SK-N-MC (cell line): ENCODE measurements at regions not wholly inside any gene's neighbourhood (a gene's known extent, or its start where the extent isn't known, plus 50 kb on each side); places are given as distances from the start of the nearest gene placed in this dataset.

Source experiments
- DNase-seq: peaks from one replicate; pipeline ENCODE4 v3.0.0-alpha.2; 2011; ENCODE audit warnings: low read depth, low spot score
- H3K27ac ChIP-seq: fragments of 200-600 bp; sonication (generic); 2 replicates; pipeline ENCODE4 v1.5.1; 2016; ENCODE audit warnings: mixed run types
- H3K36me3 ChIP-seq: fragments of 200-600 bp; sonication (generic); 2 replicates; pipeline ENCODE4 v1.6.1; 2017; ENCODE audit warnings: antibody characterized with exemption, low read length, mixed read lengths; ENCODE audit not compliant: insufficient read depth
- H3K4me3 ChIP-seq: fragments of 200-600 bp; sonication (generic); 2 replicates; pipeline ENCODE4 v1.5.1; 2016
- H3K9ac ChIP-seq: fragments of 200-600 bp; sonication (generic); 2 replicates; pipeline ENCODE4 v1.8.0; 2017; ENCODE audit warnings: mixed run types, mixed read lengths; ENCODE audit not compliant: insufficient read length
- H3K9me3 ChIP-seq: fragments of 200-600 bp; sonication (generic); 2 replicates; pipeline ENCODE4 v1.6.1; 2017; ENCODE audit warnings: low read depth, mild to moderate bottlenecking, antibody characterized with exemption, low read length, moderate library complexity, mixed read lengths
- EZH2 ChIP-seq: fragments of 200-600 bp; sonication (generic); IDR thresholded peaks from one replicate; pipeline ENCODE4 v1.6.1; 2017; ENCODE audit warnings: antibody characterized with exemption
- FOXP2 ChIP-seq: optimal IDR thresholded peaks from 2 replicates; pipeline ENCODE3; 2011; ENCODE audit warnings: mild to moderate bottlenecking, moderate library complexity; ENCODE audit not compliant: insufficient read depth; ENCODE audit errors: extremely low read length, control extremely low read depth
- POLR2AphosphoS5 ChIP-seq: IDR thresholded peaks from 2 replicates; pipeline ENCODE4 v1.6.1; 2012; ENCODE audit warnings: mild to moderate bottlenecking, low read depth, low read length, borderline replicate concordance

DNA sequence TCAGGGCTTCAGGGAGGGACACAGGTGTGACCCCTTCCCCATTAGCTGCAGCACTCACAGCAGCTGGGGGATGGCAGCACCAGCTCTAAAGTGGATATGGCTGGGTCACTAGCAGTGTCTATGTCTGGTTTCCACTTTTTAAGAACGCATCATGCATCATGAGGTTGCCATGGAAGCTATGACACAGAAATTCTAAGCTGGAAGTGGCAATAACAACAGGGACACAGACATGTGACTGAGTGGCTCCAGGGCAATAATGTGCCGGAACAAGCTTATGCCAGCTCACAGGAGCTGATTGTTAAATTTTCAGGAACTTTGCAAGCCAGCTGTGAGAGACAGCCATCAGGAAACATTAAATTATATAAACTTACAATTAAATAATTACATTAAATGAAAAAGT is 51.2 kb upstream of the NFASC start:
- no peaks in the 10 kb centered on the region for H3K36me3 ChIP-seq
- no peak overlapping the region for H3K27ac ChIP-seq
- no peaks in the 10 kb centered on the region for H3K9me3 ChIP-seq
- no peak overlapping the region for H3K4me3 ChIP-seq
- H3K9ac ChIP-seq: no peak overlapping the region
- TF ChIP-seq EZH2 (no peak), POLR2AphosphoS5 (no peak), FOXP2 (no peak)
- no peak for DNase-seq
